ENCODE measurements at regions not wholly inside any gene's neighbourhood (a gene's known extent, or its start where the extent isn't known, plus 50 kb on each side); places are given as distances from the start of the nearest gene placed in this dataset.

- TF ChIP-seq EZH2 (IDR thresholded peaks at IDR 0.05; ENCODE audit: low read length, missing control alignments) (no peak), CTCF (conservative IDR thresholded peaks at IDR 0.05 in 1 of 2, IDR thresholded peaks at IDR 0.05 in 1 of 2; ENCODE audit: low read depth in 1 of 2, low read length in 2 of 2) (no peak)
Measured at GRCh38 chr2:128437204-128437565, 118.5 kb upstream of the HS6ST1 start.
